Epithelial cell of proximal tubule (primary cell): ENCODE measurements at regions not wholly inside any gene's neighbourhood (a gene's known extent, or its start where the extent isn't known, plus 50 kb on each side); places are given as distances from the start of the nearest gene placed in this dataset.

Experiments used
- DNase-seq: peaks from one replicate; pipeline ENCODE4 v3.0.0-alpha.2; 2011; ENCODE audit warnings: low read depth
- H3K4me3 ChIP-seq: 2 replicates; pipeline ENCODE4 v1.5.1; 2011; ENCODE audit warnings: low read depth, mild to moderate bottlenecking, low read length
- CTCF ChIP-seq: conservative IDR thresholded peaks from 2 replicates; pipeline ENCODE4 v1.5.1; 2012; ENCODE audit warnings: low read depth, mild to moderate bottlenecking, low read length

DNA sequence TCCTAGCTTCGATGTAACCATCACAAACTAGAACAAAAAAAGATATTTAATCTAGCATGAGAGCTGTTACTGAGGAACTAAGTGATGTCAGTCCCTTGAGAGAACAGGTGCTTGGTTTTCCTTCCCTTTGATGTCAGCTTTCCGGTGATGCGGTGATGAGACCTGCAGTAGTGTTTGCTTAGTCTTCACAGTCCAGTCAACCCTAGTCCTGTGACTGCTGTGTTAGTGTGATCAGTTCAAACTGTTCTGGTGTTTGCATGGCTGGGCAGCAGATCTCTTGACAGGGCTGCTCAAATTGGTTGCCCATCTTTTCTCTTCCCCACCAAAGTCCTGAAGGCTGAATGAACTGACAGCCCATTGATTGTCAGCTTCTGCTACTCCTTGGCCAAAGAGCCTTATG is 608.6 kb upstream of the DAB2 start:
- DNase-seq, result peak; percentile 18
- H3K4me3 ChIP-seq, result no peak overlapping the region
- no peak for TF ChIP-seq CTCF

DNA sequence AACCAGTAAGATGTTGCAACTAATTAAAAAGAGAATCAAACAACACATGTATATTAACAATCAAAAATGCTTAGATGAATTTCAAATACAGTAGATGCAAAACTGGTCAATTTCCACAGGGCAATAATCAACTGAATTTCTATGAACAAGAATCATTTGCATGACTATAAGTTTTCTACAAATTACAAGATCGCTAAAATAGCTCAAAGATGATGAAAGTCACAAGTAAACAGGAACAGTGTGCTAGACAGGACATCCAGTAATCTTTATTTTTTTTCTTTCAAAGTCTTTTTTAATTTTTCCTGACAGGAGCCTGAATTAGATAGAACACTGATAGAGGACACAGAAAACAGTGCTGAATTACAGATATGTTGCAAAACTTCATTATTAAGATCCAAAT is 608.2 kb upstream of the DAB2 start:
- TF ChIP-seq CTCF, result no peak
- H3K4me3 ChIP-seq, result no peak overlapping the region
- no peak for DNase-seq

DNA sequence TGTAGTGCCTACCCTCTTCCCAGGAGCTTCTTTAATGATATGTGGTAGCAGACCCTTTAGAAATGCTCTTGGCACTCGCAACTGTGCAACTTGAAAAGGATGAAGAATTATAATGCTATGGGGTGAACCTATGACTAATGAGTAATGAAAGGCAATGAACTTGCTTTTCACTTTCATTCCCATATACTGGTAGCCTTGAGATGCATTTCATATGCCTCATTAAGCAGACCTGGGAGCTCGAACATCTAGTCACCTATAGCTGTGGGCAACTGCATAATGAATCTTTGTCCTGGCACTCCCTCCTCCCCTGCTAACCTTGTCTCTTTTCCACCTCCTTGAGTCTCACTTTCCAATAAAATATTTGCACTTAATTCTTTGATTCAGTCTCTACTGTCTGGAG is 605.9 kb upstream of the DAB2 start:
- no peak overlapping the region for H3K4me3 ChIP-seq
- DNase-seq, result peak; percentile 38
- TF ChIP-seq CTCF, result no peak

GRCh38 chr5:40029711-40030495 is 605.1 kb upstream of the DAB2 start:
- H3K4me3 ChIP-seq, result no peak overlapping the region
- TF ChIP-seq CTCF, result no peak
- no peak for DNase-seq

DNA sequence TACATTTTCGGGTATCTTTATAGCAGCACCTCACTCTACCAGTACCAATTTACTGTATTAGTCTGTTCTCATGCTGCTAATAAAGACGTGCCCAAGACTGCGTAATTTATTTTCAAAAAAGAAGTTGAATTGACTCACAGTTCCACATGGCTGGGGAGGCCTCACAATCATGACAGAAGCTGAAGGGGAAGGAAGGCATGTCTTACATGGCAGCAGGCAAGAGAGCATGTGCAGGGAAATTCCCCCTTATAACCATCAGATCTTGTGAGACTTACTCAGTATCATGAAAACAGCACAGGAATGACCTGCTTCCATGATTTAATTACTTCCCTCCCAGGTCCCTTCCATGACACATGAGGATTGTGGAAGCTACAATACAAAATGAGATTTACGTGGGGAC is 602.6 kb upstream of the DAB2 start:
- DNase-seq, result peak; percentile 18
- no peak overlapping the region for H3K4me3 ChIP-seq
- TF ChIP-seq CTCF, result no peak

DNA sequence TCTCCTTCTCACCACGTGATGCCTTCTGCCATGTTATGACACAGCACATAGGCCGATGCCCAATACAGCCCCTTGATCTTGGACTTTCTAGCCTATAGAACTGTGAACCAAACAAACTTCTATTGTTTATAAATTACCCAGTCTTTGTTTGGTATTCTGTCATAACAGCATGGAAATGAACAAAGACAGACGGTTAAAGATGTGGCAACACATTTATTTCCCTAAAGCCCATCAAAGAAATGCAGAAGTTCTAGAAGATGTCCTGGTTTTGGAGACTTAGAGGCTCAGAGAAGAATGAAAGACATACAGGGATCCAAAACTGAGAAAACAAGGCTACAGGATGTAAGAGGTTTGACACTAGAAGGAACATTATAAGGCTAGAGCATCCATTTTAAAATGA is 600.8 kb upstream of the DAB2 start:
- TF ChIP-seq CTCF, result no peak
- no peak for DNase-seq
- no peak overlapping the region for H3K4me3 ChIP-seq

DNA sequence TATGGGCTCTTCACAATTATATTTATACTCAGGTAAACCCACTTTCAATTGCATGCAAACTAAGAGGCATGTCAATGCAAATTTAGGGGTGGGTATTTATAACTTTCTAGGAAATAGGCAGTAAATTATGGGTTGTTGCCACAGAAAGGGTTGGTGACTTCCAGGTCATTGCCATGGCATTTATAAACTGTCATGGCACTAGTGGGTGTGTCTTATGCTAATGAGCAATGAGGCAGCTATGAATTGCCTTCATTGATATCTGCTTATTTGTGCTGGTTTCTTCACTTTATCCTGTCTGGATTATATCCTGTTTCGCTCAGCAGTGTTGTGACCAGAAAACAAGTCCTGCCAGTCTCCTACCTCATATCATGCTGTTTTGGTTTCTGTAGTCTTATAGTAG is 597.3 kb upstream of the DAB2 start:
- H3K4me3 ChIP-seq, result no peak overlapping the region
- no peak for TF ChIP-seq CTCF
- DNase-seq, result no peak
